Pancreas (tissue), 10 donors: ENCODE measurements at regions not wholly inside any gene's neighbourhood (a gene's known extent, or its start where the extent isn't known, plus 50 kb on each side); places are given as distances from the start of the nearest gene placed in this dataset.

Experiments used
- ATAC-seq, 4 donors: fragments of 200-7000 bp; cut with Tn5 transposase; one replicate each; pipeline versions ENCODE4 v1.8.0 to v1.9.1; 2020; ENCODE audit warnings: mild to moderate bottlenecking in 4 of 4, moderate library complexity in 4 of 4
- DNase-seq, 6 donors: peaks; one replicate each; pipeline ENCODE4 v3.0.0-alpha.2; 2020
- FAIRE-seq: peaks from 2 replicates; lab custom pipeline; 2012; peaks lifted over from hg19 to GRCh38; lab: Jason Lieb, UNC
- H3K27ac ChIP-seq, 4 donors: fragments of 200-600 bp; sonication (generic); 1 replicate in 3 of 4; 2 replicates in 1 of 4; pipeline versions ENCODE4 v1.5.0 to v1.8.0; 2020
- H3K27me3 ChIP-seq, 4 donors: fragments of 200-600 bp; one replicate each; pipeline ENCODE4 v1.8.0; 2021
- H3K36me3 ChIP-seq, 3 donors: fragments of 200-600 bp; sonication (generic) in 1 of 3; one replicate each; pipeline versions ENCODE4 v1.5.0 to v1.8.0; 2020 to 2021
- H3K4me1 ChIP-seq, 3 donors: fragments of 200-600 bp; one replicate each; pipeline ENCODE4 v1.8.0; 2021
- H3K4me3 ChIP-seq, 4 donors: fragments of 200-600 bp; sonication (generic) in 2 of 4; one replicate each; pipeline versions ENCODE4 v1.5.0 to v1.8.0; 2020 to 2021
- H3K9me3 ChIP-seq, 4 donors: fragments of 200-600 bp; one replicate each; pipeline ENCODE4 v1.8.0; 2021
- CTCF ChIP-seq, 4 donors: fragments of 200-600 bp; sonication (generic) in 3 of 4; IDR thresholded peaks; one replicate each; pipeline versions ENCODE4 v1.5.0 to v1.8.0; 2021; ENCODE audit warnings: antibody characterized with exemption in 4 of 4
- WGBS, 2 donors: extraction: QIAGEN DNeasy Blood & Tissue Kit; methylation state at CpG; one replicate each; pipeline ENCODE4 v1.1.7; 2013; 5-methylcytosine and 5-hydroxymethylcytosine counted together
- intact Hi-C, 3 donors: fragments of 100-400 bp; cut with DNase I; formaldehyde crosslinking; loops; one replicate each; pipeline versions ENCODE4 v1.11.1 to v1.14.2; 2022
- donor health status: healthy with polysubstance abuse.
- donor health status: DM: no; HTN: no; CAD: no; lungs with moderate emphysema.
- donor health status: DM: no; HTN: no; CAD: no.
- donor health status: control.
- donor health status: control.
- donor health status: Bipolar disorder and iron deficiency.
- donor health status: DM: yes; HTN: yes; CAD: no.
- donor health status: DM: no; HTN: no; CAD: no.
- donor health status: DM: no; HTN: no; CAD: no.
- donor health status: DM: yes; HTN: yes; CAD: no.

- no peaks in the 10 kb centered on the region for H3K4me1 ChIP-seq
- no peak overlapping the region for H3K4me3 ChIP-seq
- no peak overlapping the region for H3K27ac ChIP-seq
- DNase-seq = no peak
- WGBS, 2 donors = 33 to 40% methylated on average over 2 of the region's 2 CpGs
- ATAC-seq = no peak
- no peak for TF ChIP-seq CTCF (IDR thresholded peaks at IDR 0.05)
- H3K27me3 ChIP-seq = no peaks in the 10 kb centered on the region
- no peak for FAIRE-seq
- no peaks in the 10 kb centered on the region for H3K9me3 ChIP-seq
- intact Hi-C loops = no loop called here
- H3K36me3 ChIP-seq = no peaks in the 10 kb centered on the region
Observed at GRCh38 chr1:194339471-194339870, 1153.1 kb upstream of the B3GALT2 start.

- Histone ChIP-seq H3K9me3 (no peaks in the 10 kb centered on the region), H3K27me3 (no peaks in the 10 kb centered on the region), H3K4me1 (no peaks in the 10 kb centered on the region), H3K36me3 (no peaks in the 10 kb centered on the region), H3K27ac (no peak overlapping the region), H3K4me3 (no peak overlapping the region)
- 23 to 28% methylated on average over 1 of the region's 1 CpG for WGBS, 2 donors
- no peak for FAIRE-seq
- intact Hi-C loops = no loop called here
- no peak for TF ChIP-seq CTCF (IDR thresholded peaks at IDR 0.05)
- no peak for DNase-seq
- ATAC-seq = no peak
Observed at GRCh38 chr1:194338241-194338948, 1152.0 kb upstream of the B3GALT2 start.

- H3K4me3 ChIP-seq = no peak overlapping the region
- H3K9me3 ChIP-seq = no peaks in the 10 kb centered on the region
- FAIRE-seq (no peak), ATAC-seq (no peak), DNase-seq (no peak)
- 70 to 74% methylated on average over 3 of the region's 3 CpGs for WGBS, 2 donors
- TF ChIP-seq CTCF (IDR thresholded peaks at IDR 0.05) = no peak
- intact Hi-C loops = no loop called here
- no peaks in the 10 kb centered on the region for H3K27me3 ChIP-seq
- H3K36me3 ChIP-seq = no peaks in the 10 kb centered on the region
- H3K27ac ChIP-seq = no peak overlapping the region
- H3K4me1 ChIP-seq = no peaks in the 10 kb centered on the region
Observed at GRCh38 chr1:194333240-194333639, 1146.8 kb upstream of the B3GALT2 start.

- Histone ChIP-seq H3K4me3 (no peak overlapping the region), H3K9me3 (no peaks in the 10 kb centered on the region), H3K4me1 (no peaks in the 10 kb centered on the region), H3K36me3 (no peaks in the 10 kb centered on the region), H3K27ac (no peak overlapping the region), H3K27me3 (no peaks in the 10 kb centered on the region)
- intact Hi-C loops = no loop called here
- ATAC-seq = no peak
- no peak for FAIRE-seq
- no peak for DNase-seq
- no peak for TF ChIP-seq CTCF (IDR thresholded peaks at IDR 0.05)
- 50 to 55% methylated on average over 2 of the region's 2 CpGs for WGBS, 2 donors
Observed at GRCh38 chr1:194331758-194332157, 1145.3 kb upstream of the B3GALT2 start.

- no peak for TF ChIP-seq CTCF (IDR thresholded peaks at IDR 0.05)
Observed at GRCh38 chr1:194322751-194323150, 1136.3 kb upstream of the B3GALT2 start.

More at GRCh38 chr1:194322751-194323150, 1136.3 kb upstream of the B3GALT2 start:
- Histone ChIP-seq H3K27me3 (no peaks in the 10 kb centered on the region), H3K4me3 (no peak overlapping the region), H3K4me1 (no peaks in the 10 kb centered on the region), H3K9me3 (no peaks in the 10 kb centered on the region), H3K36me3 (no peaks in the 10 kb centered on the region), H3K27ac (no peak overlapping the region)
- DNase-seq (no peak), ATAC-seq (no peak), FAIRE-seq (no peak)
- 63 to 72% methylated on average over 4 of the region's 4 CpGs for WGBS, 2 donors
- intact Hi-C loops = no loop called here
